ENCODE measurements at regions not wholly inside any gene's neighbourhood (a gene's known extent, or its start where the extent isn't known, plus 50 kb on each side); places are given as distances from the start of the nearest gene placed in this dataset.

- Histone ChIP-seq H3K27me3 (ENCODE audit: insufficient read depth, poor library complexity, severe bottlenecking) (no peaks in the 10 kb centered on the region), H3K4me3 (replicated peaks; ENCODE audit: insufficient read depth, low read length) (no peak overlapping the region), H3K27ac (replicated peaks) (no peak overlapping the region)
- no peak for TF ChIP-seq SPI1 (IDR thresholded peaks at IDR 0.05; ENCODE audit: borderline replicate concordance, low read depth)
- no peak for TF ChIP-seq CTCF (IDR thresholded peaks at IDR 0.05; ENCODE audit: insufficient read depth, low read length)
- no peak for TF ChIP-seq POLR2AphosphoS5 (IDR thresholded peaks at IDR 0.05; ENCODE audit: low read depth)
- TF ChIP-seq REST (IDR thresholded peaks at IDR 0.05; ENCODE audit: insufficient replicate concordance, low read depth): no peak
- no peak for TF ChIP-seq GABPA (IDR thresholded peaks at IDR 0.05; ENCODE audit: low read depth)
- DNase-seq (ENCODE audit: low read depth in 1 of 2, low spot score in 1 of 2): no peak
Observed at GRCh38 chr3:189486556-189486955, 144.6 kb upstream of the TP63 start.

GRCh38 chr3:189488241-189488767, 142.9 kb upstream of the TP63 start:
- Histone ChIP-seq H3K27me3 (ENCODE audit: insufficient read depth, poor library complexity, severe bottlenecking) (no peaks in the 10 kb centered on the region), H3K27ac (replicated peaks) (no peak overlapping the region), H3K4me3 (replicated peaks; ENCODE audit: insufficient read depth, low read length) (no peak overlapping the region)
- DNase-seq (ENCODE audit: low read depth in 1 of 2, low spot score in 1 of 2): no peak
- TF ChIP-seq CTCF (IDR thresholded peaks at IDR 0.05; ENCODE audit: insufficient read depth, low read length) (no peak), POLR2AphosphoS5 (IDR thresholded peaks at IDR 0.05; ENCODE audit: low read depth) (no peak), GABPA (IDR thresholded peaks at IDR 0.05; ENCODE audit: low read depth) (no peak), REST (IDR thresholded peaks at IDR 0.05; ENCODE audit: insufficient replicate concordance, low read depth) (no peak), SPI1 (IDR thresholded peaks at IDR 0.05; ENCODE audit: borderline replicate concordance, low read depth) (no peak)

GRCh38 chr3:189490337-189490736, 140.9 kb upstream of the TP63 start:
- H3K27me3 ChIP-seq (ENCODE audit: insufficient read depth, poor library complexity, severe bottlenecking): no peaks in the 10 kb centered on the region
- H3K4me3 ChIP-seq (replicated peaks; ENCODE audit: insufficient read depth, low read length): no peak overlapping the region
- no peak for TF ChIP-seq REST (IDR thresholded peaks at IDR 0.05; ENCODE audit: insufficient replicate concordance, low read depth)
- TF ChIP-seq SPI1 (IDR thresholded peaks at IDR 0.05; ENCODE audit: borderline replicate concordance, low read depth): no peak
- TF ChIP-seq POLR2AphosphoS5 (IDR thresholded peaks at IDR 0.05; ENCODE audit: low read depth): no peak
- no peak for TF ChIP-seq CTCF (IDR thresholded peaks at IDR 0.05; ENCODE audit: insufficient read depth, low read length)
- TF ChIP-seq GABPA (IDR thresholded peaks at IDR 0.05; ENCODE audit: low read depth): no peak
- DNase-seq (ENCODE audit: low read depth in 1 of 2, low spot score in 1 of 2): no peak
- H3K27ac ChIP-seq (replicated peaks): no peak overlapping the region

All from HL-60 (cell line).